DND-41 (cell line): ENCODE measurements at regions not wholly inside any gene's neighbourhood (a gene's known extent, or its start where the extent isn't known, plus 50 kb on each side); places are given as distances from the start of the nearest gene placed in this dataset.

Source experiments
- ATAC-seq: fragments of 200-7000 bp; cut with Tn5 transposase; 3 replicates; pipeline ENCODE4 v1.9.1; 2021; ENCODE audit warnings: low read depth; ENCODE audit not compliant: insufficient read depth
- DNase-seq: peaks from one replicate; pipeline ENCODE4 v3.0.0-alpha.2; 2020
- H2AFZ ChIP-seq: 2 replicates; pipeline ENCODE4 v1.6.0; 2012; ENCODE audit warnings: low read depth, low read length
- H3K27ac ChIP-seq: 2 replicates; pipeline ENCODE4 v1.5.1; 2012; ENCODE audit warnings: low read length, inconsistent platforms
- H3K27me3 ChIP-seq: fragments of 200-600 bp; sonication (generic); 2 replicates; pipeline ENCODE4 v1.6.0; 2012; ENCODE audit warnings: low read length, mild to moderate bottlenecking, inconsistent platforms; ENCODE audit not compliant: insufficient read depth, poor library complexity
- H3K36me3 ChIP-seq: 2 replicates; pipeline ENCODE4 v1.5.1; 2012; ENCODE audit warnings: low read length, inconsistent platforms; ENCODE audit not compliant: insufficient read depth
- H3K4me1 ChIP-seq: 2 replicates; pipeline ENCODE4 v1.5.1; 2012; ENCODE audit warnings: mild to moderate bottlenecking, low read length; ENCODE audit not compliant: insufficient read depth
- H3K4me2 ChIP-seq: 2 replicates; pipeline ENCODE4 v1.6.0; 2012; ENCODE audit warnings: mild to moderate bottlenecking, moderate library complexity, low read length, inconsistent platforms; ENCODE audit not compliant: insufficient read depth
- H3K4me3 ChIP-seq, 2 experiments: fragments of 200-600 bp in 1 of 2; shearing (Covaris generic) in 1 of 2; 2 replicates each; pipeline ENCODE4 v1.5.1; 2012 to 2016; ENCODE audit warnings: inconsistent platforms in 2 of 2, low read length in 2 of 2, mild to moderate bottlenecking in 2 of 2, low read depth in 1 of 2, moderate library complexity in 1 of 2
- H3K79me2 ChIP-seq: 2 replicates; pipeline ENCODE4 v1.6.0; 2012; ENCODE audit warnings: low read length, inconsistent platforms; ENCODE audit not compliant: insufficient read depth
- H3K9ac ChIP-seq: 2 replicates; pipeline ENCODE4 v1.6.0; 2012; ENCODE audit warnings: low read depth, mild to moderate bottlenecking, inconsistent platforms, low read length, moderate library complexity
- H3K9me3 ChIP-seq: 2 replicates; pipeline ENCODE4 v1.5.1; 2012; ENCODE audit warnings: low read length, moderate library complexity, mild to moderate bottlenecking, inconsistent platforms; ENCODE audit not compliant: insufficient read depth, severe bottlenecking
- H4K20me1 ChIP-seq: 2 replicates; pipeline ENCODE4 v1.6.0; 2012; ENCODE audit warnings: low read length; ENCODE audit not compliant: insufficient read depth
- EZH2 ChIP-seq: IDR thresholded peaks from 3 replicates; pipeline ENCODE4 v1.6.1; 2012; ENCODE audit warnings: borderline replicate concordance, low read depth, mild to moderate bottlenecking, moderate library complexity, low read length, inconsistent platforms; ENCODE audit not compliant: severe bottlenecking
- TF ChIP-seq, protein P1 (sequence below): IDR thresholded peaks from 2 replicates; pipeline ENCODE4 v1.5.1; 2012; ENCODE audit warnings: borderline replicate concordance, low read length, moderate library complexity, mild to moderate bottlenecking; ENCODE audit not compliant: poor library complexity, severe bottlenecking; ENCODE audit errors: extremely low read depth

DNA sequence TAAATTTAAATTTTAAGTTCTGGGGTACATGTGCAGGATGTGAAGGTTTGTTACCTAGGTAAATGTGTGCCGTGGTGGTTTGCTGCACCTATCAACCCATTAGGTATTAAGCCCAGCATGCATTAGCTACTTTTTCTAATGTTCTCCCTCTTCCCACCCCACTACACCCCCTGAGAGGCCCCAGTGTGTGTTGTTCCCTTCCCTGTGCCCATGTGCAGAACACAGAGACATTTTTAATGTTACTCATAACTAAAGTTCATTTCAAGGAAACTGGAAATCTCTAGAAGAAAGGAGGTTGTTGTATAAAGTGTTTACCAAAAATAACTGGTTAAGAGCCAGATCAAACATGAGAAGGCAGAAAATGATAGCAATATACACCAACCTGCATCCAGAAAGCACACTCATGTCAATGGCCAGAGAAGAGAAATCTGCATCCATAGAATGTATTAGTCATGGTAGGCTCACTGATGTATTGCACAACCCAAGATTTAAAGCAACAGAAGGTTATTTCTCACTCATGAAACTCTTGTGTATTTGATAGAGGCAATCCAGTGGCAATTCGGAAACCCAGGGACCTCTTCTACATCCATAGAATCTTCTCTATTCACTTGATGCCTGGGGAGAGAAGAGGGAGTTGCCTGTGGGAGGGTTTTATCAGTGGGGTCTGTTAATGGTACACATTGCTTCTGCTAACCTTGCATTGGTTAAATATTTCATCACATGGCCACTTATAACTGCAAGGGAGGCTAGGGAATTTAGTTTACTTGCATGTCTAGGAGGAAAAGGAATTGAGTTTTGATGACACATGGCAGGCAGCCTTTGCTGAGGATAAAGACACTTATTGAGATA lies 321.9 kb upstream of the RASGRP1 start:
- Histone ChIP-seq H3K4me1 (peaks cover 3% of the 10 kb centered on the region; the same call in 1 of the 2 replicates), H3K79me2 (no peaks in the 10 kb centered on the region), H3K27ac (no peak overlapping the region), H3K36me3 (no peaks in the 10 kb centered on the region), H3K9me3 (no peaks in the 10 kb centered on the region), H3K27me3 (no peaks in the 10 kb centered on the region), H3K4me2 (no peak overlapping the region), H2AFZ (no peak overlapping the region), H3K4me3 (no peak overlapping the region), H3K9ac (no peak overlapping the region), H4K20me1 (no peaks in the 10 kb centered on the region)
- no peak for DNase-seq
- TF ChIP-seq EZH2 = no peak
- TF ChIP-seq, protein P1, sequence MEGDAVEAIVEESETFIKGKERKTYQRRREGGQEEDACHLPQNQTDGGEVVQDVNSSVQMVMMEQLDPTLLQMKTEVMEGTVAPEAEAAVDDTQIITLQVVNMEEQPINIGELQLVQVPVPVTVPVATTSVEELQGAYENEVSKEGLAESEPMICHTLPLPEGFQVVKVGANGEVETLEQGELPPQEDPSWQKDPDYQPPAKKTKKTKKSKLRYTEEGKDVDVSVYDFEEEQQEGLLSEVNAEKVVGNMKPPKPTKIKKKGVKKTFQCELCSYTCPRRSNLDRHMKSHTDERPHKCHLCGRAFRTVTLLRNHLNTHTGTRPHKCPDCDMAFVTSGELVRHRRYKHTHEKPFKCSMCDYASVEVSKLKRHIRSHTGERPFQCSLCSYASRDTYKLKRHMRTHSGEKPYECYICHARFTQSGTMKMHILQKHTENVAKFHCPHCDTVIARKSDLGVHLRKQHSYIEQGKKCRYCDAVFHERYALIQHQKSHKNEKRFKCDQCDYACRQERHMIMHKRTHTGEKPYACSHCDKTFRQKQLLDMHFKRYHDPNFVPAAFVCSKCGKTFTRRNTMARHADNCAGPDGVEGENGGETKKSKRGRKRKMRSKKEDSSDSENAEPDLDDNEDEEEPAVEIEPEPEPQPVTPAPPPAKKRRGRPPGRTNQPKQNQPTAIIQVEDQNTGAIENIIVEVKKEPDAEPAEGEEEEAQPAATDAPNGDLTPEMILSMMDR = no peak
- no peak for ATAC-seq

DNA sequence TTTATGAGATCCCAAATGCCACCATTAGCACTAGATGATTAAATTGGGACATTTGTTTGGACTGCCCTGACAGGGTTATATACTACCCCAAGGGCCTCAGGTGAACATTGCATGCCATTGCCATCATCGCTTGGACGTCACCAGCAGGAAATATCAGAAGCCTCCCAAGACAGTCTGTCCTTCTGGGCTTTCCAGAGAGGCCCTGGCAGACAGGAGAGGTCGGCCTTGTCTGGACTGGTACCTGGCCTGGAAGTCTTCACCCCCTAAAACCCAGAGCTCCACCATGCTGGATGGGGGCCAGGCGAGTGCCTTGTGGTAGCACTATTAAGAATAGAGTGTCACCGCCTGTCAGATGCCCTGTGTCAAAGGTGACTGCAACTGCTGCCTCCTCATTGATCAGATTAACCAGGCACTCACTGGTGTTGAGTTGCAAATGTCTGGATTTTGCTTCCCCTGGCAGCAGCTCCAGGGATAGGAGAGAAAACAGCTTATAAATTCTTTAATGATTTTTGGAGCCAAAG lies 324.1 kb upstream of the RASGRP1 start:
- no peaks in the 10 kb centered on the region for H3K79me2 ChIP-seq
- no peaks in the 10 kb centered on the region for H3K9me3 ChIP-seq
- DNase-seq = no peak
- no peak overlapping the region for H3K4me3 ChIP-seq
- no peaks in the 10 kb centered on the region for H3K36me3 ChIP-seq
- no peaks in the 10 kb centered on the region for H3K27me3 ChIP-seq
- H3K4me2 ChIP-seq = no peak overlapping the region
- TF ChIP-seq, protein P1 = no peak
- no peak for TF ChIP-seq EZH2
- no peak overlapping the region for H3K27ac ChIP-seq
- no peak for ATAC-seq
- peaks cover 3% of the 10 kb centered on the region; the same call in 1 of the 2 replicates for H3K4me1 ChIP-seq
- no peak overlapping the region for H2AFZ ChIP-seq
- no peaks in the 10 kb centered on the region for H4K20me1 ChIP-seq
- no peak overlapping the region for H3K9ac ChIP-seq

DNA sequence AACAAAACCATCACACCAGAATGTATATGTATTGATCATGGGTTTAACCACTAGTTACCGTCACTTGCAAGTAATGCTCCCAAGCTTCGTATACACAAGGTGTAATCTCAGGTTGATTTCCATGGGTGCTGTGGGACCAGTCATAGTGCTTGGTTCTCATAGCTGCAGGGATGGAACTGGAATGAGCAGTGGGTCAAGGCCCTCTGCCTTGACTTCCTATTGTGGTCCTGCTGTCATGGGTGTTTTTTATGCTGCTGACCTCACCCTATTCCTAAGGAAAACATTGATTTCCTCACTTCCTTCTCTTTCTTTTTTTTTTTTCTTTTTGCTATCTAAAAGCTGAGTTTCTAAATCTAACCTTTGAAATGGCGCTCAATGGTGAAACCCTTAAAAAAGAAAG lies 325.6 kb upstream of the RASGRP1 start:
- Histone ChIP-seq H3K9ac (no peak overlapping the region), H2AFZ (no peak overlapping the region), H3K36me3 (no peaks in the 10 kb centered on the region), H3K27ac (no peak overlapping the region), H4K20me1 (no peaks in the 10 kb centered on the region), H3K4me3 (no peak overlapping the region), H3K9me3 (no peaks in the 10 kb centered on the region), H3K79me2 (no peaks in the 10 kb centered on the region), H3K27me3 (no peaks in the 10 kb centered on the region), H3K4me2 (no peak overlapping the region), H3K4me1 (no peaks in the 10 kb centered on the region)
- ATAC-seq (no peak), DNase-seq (no peak)
- TF ChIP-seq, protein P1 = no peak
- no peak for TF ChIP-seq EZH2
